GM19328 (cell line): ENCODE measurements at regions not wholly inside any gene's neighbourhood (a gene's known extent, or its start where the extent isn't known, plus 50 kb on each side); places are given as distances from the start of the nearest gene placed in this dataset.

Experiments
- ATAC-seq: cut with Tn5 transposase; IDR thresholded peaks from one replicate; pipeline ENCODE4 v1.9.1; 2021; ENCODE audit warnings: mild to moderate bottlenecking, moderate library complexity; ENCODE audit not compliant: unreplicated experiment

DNA sequence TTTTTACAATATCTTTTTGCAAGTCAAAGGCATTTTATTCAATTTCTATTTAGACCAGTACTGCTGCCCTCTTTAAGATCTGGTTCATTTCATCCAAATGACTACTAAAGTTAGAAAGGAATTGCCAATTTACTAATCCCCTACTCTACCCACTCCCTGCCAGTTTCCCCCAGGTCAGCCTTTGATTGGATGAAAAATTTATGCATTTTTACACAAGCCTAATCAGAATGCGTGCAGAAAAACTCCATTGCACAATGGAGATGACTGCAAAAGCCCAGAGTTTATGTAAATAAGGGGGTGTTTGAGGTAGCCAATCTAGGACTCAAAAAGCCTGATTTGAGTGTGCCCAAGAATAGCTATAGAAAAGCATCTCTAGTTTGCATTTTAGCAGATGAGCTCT, 310.6 kb downstream of the PABPC4L start:
- no peak for ATAC-seq

DNA sequence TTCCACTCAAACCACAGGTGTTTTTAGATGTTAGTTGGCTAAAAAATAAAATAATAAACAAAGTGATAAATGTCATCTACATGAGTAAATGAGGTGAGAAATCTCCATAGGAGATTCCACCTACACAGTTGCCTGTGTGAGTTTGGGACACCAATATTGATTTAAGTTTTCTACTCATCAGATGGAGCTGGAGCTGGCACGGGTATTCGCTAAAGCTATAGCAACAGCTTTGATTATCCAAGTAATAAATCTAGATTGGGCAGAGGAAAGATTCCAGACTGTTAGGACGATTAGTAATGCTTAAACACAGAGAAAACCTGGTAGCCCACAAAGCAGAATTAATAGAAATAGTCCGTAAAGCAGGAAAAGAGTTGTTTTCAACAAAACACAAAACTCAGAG, 313.9 kb downstream of the PABPC4L start:
- ATAC-seq = no peak

DNA sequence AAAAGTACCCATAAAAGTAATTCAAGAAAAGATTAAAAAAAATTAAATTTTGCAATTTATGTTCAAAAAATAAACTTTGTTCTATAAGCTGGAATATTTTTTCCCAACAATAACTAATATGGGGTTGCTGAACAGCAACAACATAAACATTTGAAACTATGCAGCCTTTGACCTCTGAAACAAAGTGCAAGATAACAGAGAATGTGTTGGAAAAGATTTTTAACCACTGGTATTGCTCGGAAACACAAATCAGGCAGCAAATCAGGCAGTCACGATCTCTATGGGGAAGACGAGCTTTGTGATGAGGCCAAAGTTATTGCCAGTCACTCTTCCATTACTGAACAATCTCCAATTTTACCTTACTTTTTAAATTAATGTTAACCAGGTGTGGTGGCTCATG, 332.1 kb downstream of the PABPC4L start:
- ATAC-seq = no peak

DNA sequence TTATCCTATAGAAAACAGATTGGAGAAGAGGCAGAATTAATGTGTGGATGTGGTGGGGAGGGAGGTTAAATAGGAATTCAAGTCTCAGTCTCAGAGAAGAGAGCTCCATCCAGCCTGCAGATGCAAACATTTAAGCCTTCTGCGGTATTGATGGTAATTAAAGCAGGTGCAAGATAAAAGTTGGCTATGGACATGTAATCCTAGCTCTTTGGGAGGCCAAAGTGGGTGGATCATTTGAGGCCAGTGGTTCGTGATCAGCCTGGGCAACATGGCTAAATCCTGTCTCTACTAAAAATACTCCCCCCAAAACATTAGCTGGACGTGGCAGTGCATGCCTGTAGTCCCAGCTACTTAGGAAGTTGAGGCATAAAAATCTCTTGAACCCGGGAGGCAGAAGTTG, 332.7 kb downstream of the PABPC4L start:
- no peak for ATAC-seq

DNA sequence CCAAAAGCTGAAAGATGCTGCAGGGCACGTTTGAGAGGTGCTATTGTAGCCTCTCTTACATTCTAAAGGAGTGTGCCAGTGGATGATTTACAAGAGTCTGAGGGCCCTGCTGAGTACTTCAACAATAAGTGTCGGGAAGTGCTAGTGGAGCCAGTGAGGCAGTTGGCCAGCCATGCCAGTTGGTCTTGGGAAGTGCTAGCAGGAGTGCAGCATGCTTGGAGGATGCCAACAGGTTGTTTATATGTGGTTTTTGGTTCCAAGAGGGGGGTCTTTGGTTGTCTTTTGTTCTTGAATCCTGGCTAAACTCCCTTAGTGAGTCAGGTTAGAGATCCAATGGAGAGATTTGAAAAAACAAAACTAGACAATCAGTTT, 335.3 kb downstream of the PABPC4L start:
- ATAC-seq = no peak

DNA sequence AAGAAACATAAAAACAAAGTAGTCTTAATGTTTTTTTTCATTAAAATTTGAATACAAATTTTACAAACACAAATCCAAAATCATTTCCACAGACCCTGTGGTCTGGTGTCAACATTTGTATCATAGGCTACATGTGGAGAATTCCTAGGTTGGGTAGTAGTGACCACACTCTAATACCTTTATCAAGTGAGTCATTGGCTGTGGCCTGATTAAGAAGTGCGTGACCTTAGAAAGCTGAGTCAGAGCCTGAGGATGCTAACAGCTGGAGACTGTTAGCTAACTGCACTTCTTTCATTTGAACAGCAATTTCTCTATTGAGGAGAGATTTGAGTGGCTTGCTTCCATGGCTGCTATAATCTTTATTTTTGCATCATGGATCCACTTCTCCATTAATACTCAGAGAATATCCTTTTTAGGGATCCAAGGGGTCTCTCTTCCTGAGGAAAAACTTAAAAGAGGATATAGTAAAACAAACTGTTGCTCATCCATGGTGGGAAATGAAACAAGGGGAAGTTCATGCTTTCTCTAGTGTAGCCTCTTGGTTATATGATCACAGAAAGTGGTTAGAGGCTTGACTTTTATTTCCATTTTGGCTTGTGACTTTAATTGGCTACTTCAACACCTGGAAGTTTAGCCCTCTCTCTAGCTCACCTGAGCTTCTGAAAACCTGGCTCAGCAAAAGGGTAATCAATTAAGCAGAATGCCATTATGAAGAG, 335.8 kb downstream of the PABPC4L start:
- no peak for ATAC-seq

DNA sequence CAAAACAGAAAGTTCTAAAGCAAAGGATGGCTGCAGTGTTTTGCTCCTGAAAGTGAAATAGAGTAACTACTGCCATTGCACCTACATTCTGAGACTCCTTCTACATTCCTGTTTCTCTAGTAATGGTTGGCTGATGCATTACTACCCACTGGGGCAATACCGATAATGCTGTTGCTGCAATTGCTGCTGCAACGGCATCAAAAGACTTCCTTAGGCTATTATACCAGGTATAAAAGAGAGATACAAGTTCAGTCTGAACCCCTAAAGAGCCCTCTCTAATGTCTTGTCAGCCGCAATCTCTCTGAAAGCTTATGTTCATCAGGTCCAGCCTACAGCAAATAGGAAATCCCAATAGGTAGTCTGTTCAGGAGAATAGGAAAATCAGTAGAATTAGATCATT, 338.4 kb downstream of the PABPC4L start:
- no peak for ATAC-seq

DNA sequence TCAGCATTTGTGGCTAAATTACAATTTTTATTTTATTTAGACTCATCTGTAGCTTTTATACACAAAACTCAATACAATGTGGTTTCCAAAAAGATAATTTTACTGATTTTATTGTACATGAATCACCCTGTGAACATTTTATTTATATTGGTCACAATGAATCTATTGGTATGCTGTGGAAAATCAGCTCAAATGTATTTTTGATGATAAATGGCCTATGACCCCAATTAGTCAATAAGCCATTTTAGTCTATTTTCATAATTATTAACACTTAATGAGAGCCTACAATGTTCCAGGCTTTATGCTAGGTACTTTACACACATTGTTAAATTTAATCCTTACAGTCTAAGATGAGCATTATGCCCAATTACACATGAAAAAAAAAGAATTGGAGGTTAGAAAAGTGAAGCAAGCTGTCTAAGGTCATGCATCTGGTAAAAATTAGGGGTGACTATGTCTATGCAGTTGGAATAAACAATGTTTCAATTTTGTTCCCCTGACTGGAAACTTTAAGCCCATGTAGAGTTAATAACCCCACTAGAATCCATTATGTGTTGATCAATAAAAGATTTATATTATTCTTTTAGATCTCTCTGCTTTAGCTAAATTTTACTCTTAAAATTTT, 344.7 kb downstream of the PABPC4L start:
- no peak for ATAC-seq

DNA sequence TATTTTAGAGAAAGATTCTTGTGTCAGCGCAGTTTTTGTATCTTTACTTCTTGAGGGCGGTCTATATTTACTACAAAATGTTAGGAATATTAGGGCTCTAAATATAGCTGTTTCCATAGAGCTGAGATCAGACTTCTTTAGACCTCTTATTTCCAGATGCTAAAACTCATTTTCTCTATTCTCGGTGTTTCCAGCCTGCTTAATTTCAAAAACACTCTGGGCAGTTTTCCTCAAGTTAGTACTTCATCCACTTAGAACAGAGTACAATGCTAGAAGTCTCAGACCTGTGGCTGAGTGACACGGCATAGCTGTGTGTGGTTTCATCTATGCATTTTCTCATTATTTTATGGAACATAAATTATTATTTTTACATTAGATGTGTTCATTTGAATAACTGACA, 346.6 kb downstream of the PABPC4L start:
- no peak for ATAC-seq

DNA sequence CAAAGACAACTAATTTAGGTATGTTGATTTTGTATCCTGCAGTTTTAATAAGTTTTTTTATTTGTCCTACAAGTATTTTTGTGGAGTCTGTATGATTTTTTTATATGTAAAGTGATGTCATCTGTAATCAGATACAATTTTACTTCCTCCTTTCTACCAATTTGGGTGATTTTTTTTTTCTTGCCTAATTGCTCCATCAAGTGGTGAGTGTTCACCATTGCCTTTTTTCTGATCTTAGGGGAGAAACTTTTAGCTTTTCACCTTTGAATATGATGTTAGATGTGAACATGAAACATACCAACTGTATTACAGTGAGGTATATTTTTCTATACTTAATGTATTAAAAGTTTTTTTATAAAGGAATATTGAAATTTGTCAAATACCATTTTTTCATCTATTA, 362.3 kb downstream of the PABPC4L start:
- no peak for ATAC-seq

DNA sequence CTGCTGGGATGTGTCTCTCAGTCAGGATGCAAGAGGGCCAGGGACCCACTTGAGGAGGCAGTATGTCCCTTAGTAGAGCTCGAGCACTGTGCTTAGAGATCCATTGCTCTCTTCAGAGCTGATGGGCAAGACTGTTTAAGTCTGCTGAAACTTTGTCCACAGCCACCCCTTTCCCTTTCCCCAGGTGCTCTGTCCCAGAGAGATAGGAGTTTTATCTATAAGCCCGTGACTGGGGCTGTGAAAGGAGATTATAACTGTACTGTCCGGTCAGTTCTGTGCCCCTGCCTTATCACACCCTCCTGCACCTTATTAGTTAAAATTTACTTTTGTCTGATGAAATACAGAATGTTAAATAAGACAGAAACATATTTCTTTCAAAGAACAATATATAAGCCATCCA, 378.4 kb downstream of the PABPC4L start:
- ATAC-seq = no peak

DNA sequence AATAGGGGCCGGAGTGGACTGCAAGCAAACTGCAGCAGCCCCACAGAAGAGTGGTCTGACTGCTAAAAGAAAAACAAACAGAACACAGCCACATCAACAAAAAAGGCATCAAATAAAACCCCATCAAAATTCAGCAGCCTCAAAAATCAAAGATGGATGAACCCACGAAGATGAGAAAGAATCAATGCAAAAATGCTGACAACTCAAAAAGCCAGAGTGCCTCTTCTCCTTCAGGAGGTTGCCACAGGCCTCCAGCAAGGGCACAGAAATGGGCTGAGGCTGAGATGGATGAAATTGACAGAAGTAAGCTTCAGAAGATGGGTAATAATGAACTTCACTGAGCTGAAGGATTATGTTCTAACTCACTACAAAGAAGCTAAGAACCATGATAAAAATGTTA, 388.6 kb downstream of the PABPC4L start:
- no peak for ATAC-seq

DNA sequence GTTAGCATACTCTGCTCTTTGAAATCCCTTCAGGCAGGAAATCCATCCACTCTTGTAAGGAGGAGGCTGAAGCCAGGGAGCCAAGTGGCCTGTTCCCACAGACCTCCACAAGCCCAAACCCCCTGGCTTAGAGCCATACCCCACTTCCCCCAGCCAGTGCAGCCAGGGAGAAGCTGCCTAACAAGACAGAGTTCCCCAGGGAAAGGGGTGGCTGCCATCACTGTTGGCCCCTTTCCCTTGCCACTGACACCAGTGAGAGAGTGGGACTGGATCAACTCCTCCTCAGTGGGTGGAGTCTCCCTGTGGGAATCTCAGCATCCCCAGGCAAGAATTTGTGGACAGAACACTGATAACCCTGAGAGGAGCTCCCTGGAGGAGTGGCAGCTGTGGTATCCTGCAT, 389.4 kb downstream of the PABPC4L start:
- no peak for ATAC-seq

DNA sequence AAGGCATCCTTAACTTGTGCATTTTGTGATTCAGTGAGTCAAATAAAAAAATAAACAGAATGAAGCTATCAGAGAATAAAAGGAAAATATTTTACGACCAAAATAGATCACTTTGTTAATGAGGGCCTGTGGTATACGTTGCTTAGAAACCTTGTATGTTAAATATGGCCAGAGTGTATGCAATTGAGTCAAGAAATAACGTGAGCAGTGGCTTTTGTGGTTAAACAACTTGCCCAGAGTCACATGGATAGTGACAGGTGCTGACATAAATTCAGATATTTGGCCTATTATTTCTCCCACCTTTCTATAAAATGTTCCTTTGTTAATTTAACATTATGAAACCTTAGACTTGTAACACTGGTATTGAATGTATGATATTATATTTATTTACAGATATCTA, 393.4 kb downstream of the PABPC4L start:
- no peak for ATAC-seq

DNA sequence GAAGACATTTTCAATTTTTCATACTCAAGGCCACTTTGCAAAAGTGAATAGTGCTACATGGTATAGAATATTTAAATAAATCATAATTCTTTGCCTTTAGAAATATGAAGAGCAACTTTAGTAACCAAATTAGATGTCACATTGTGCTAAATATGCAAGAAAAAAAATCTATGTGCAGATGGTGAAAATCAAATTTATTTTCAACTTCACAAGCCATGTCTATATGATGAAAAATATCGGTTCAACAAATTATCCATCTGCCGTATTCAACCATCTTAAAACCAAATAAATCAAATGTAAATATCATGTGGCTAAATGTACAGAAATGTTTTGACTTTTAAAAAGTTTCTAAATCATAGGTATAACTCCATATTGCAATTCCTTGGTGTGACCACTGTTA, 398.2 kb downstream of the PABPC4L start:
- ATAC-seq = no peak

DNA sequence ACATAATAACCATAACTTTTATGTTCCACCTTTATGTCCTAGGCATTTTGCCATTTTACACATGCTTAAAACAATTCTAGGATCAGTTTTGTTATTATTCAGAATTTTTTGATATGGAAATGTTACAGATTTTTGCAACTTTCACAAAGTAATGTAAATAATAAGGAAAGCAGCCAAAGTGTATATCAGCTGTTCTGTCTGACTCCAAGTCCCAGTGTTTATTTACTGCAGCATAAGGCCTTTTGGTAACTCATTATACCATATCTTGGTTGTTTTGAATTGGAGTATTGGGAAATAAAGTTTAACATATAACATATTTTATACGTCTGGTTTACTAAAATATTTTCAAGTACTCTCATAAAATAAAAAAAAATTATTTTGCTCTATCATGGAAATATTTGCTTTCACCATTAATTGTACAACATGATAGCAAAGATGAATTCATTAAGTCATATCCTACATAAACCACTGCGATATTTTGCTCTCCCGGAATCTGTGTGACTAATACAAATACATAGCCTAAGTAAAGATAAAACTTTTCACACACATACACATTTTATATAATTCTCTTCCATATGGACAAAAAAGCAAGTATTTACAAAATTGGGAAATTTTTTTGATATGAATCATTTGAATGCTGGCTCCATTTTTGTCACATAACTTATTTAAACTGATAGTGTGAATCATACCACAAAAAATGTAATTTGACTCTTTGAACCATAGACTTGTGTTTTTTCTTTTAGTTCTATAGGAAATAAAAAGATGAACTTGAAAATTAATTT, 399.0 kb downstream of the PABPC4L start:
- ATAC-seq = no peak

DNA sequence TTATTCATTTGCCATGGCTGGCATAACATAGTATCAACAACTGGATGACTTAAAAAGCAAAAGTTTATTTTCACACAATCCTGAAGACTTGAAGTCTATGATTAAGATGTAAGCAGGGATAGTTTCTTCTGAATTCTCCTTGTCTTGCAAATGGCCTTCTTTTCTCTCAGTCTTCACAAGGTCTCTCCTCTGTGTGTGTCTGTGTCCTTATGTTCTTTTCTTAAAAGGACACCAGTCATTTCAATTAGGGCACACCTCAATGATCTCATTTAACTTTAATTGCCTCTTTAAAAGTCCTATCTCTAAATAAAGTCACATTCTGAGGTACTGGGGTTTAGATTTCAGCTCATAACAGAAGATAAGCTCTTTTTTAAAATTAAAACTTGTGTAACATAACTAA, 399.7 kb downstream of the PABPC4L start:
- ATAC-seq = no peak

DNA sequence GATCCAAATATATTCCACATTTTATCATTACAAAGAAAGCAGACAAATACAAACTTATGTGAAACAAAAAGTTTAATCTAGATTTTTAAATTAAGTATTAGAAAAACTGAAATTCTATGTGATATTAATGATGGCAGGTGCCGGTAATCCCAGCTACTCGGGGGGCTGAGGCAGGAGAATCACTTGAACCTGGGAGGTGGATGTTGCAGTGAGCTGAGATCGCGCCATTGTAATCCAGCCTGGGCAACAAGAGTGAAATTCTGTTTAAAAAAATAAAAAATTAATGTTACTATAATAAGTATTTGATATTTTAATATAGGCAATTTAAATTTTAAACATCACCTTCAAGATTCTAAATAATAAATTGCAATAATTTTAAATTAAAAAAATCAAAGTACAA, 400.6 kb downstream of the PABPC4L start:
- no peak for ATAC-seq

DNA sequence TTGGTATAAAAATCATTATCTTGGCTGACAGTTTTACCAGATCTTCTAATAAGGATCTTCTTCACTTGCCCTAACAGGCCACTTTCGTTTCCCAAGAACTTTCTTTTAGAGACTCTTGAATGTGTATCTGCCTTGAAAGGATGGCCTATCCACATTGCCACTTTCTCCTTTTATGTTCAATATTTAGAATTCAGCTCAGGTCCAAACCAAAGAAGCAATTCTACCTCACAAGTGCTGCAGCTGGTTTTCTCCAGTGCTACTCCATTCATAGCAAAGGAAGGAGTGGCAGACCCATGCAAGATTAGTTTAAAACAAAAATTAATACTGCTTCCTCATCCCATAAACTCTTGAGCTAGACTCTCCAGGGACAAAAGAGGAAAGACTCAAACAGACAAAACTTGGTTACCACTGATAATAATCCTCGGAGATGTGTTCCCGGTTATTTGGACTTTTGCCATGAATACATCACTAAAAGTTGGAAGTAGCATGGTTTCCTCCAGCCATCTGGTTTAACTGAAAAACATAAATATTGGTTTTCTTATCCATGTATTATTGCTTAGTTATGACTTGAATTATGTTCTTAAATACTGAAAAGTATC, 401.8 kb downstream of the PABPC4L start:
- no peak for ATAC-seq

DNA sequence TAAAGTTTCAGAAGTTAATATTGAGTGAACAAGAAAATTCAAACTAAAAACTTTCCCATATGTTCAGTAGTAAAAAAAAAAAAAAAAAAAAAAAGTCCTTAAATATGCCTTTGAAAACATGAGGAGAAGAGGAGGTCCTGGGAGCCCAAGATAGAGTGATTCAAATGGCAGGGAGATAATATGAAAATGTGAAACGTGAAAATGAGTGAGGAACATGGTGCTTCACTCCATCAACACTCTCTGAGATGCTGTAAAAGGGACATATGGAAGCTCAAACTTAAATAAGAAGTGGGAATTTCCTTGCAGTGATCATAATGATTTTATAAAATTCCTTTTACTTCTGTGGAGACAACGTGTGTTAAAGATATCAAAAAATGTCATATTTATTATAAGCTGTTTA, 423.9 kb downstream of the PABPC4L start:
- ATAC-seq = no peak

DNA sequence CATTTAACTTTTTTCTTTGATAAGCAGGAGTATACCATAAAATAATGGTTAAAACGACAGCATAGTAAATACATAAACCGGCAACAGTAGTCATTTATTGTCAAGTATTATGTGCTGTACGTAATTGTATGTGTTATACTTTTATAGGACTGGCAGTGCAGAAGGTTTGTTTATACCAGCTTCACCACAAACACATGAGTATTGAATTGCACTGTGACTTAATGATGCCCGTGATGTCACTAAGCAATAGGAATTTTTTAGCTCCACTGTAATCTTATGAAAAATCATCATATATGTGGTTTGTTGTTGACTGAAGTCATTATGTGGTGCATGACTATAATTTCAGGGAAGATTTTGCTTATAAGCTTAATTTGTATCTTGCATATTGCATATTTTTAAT, 424.6 kb downstream of the PABPC4L start:
- ATAC-seq = no peak

DNA sequence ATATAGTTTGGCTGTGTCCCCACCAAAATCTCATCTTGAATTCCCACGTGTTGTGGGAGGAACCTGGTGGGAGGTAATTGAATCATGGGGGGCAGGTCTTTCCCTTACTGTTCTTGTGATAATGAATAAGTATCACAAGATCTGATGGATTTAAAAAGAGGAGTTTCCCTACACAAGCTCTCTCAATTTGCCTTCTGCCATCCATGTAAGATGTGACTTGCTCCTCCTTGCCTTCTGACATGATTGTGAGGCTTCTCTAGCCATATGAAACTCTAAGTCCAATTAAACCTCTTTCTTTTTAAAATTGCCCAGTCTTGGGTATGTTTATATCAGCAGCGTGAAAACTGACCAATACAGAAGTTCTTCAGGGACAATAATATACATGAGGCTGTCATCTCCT, 425.1 kb downstream of the PABPC4L start:
- ATAC-seq = no peak
